ENCODE measurements at regions not wholly inside any gene's neighbourhood (a gene's known extent, or its start where the extent isn't known, plus 50 kb on each side); places are given as distances from the start of the nearest gene placed in this dataset.
"Not testable (repeated sequence)": the region's sequence is repeated elsewhere in the genome, so short reads cannot be mapped to it uniquely, and the experiment has no call there.

- H2BK120ac ChIP-seq (ENCODE audit: low read depth, low read length); H3K79me2 ChIP-seq (ENCODE audit: control insufficient read depth, insufficient read depth, low read length); H3K56ac ChIP-seq (ENCODE audit: low read length); H3K9ac ChIP-seq (ENCODE audit: low read length); H3K27ac ChIP-seq (ENCODE audit: low read depth, low read length); H3K4me3 ChIP-seq (ENCODE audit: low read length); H3K4ac ChIP-seq (ENCODE audit: low read depth, low read length); H3K36me3 ChIP-seq (ENCODE audit: control insufficient read depth, insufficient read depth, low read length); H4K8ac ChIP-seq (ENCODE audit: low read depth, low read length); H3K27me3 ChIP-seq (ENCODE audit: insufficient read depth, low read length, poor library complexity); H2AK5ac ChIP-seq (ENCODE audit: low read length); H3K23ac ChIP-seq (ENCODE audit: low read length); H2BK15ac ChIP-seq (replicated peaks; ENCODE audit: low read depth); H2BK5ac ChIP-seq (ENCODE audit: low read length); H4K5ac ChIP-seq (ENCODE audit: low read length); H3K79me1 ChIP-seq (ENCODE audit: low read length); H3K18ac ChIP-seq (ENCODE audit: low read length); H3K4me1 ChIP-seq (ENCODE audit: control insufficient read depth, low read depth, low read length); H3K4me2 ChIP-seq (ENCODE audit: low read length); DNase-seq: not testable (repeated sequence)
These were observed 70.9 kb upstream of the ZNF469 start for GRCh38 chr16:88311860-88312259.

- no peak overlapping the region for H3K18ac ChIP-seq (ENCODE audit: low read length)
- no peak overlapping the region for H4K8ac ChIP-seq (ENCODE audit: low read depth, low read length)
- H2BK120ac ChIP-seq (ENCODE audit: low read depth, low read length) = no peak overlapping the region
- no peak overlapping the region for H2BK15ac ChIP-seq (replicated peaks; ENCODE audit: low read depth)
- no peaks in the 10 kb centered on the region for H3K36me3 ChIP-seq (ENCODE audit: control insufficient read depth, insufficient read depth, low read length)
- H3K79me2 ChIP-seq (ENCODE audit: control insufficient read depth, insufficient read depth, low read length) = no peaks in the 10 kb centered on the region
- no peak for DNase-seq
- H3K4me3 ChIP-seq (ENCODE audit: low read length) = no peak overlapping the region
- no peaks in the 10 kb centered on the region for H3K4me1 ChIP-seq (ENCODE audit: control insufficient read depth, low read depth, low read length)
- H3K27me3 ChIP-seq (ENCODE audit: insufficient read depth, low read length, poor library complexity) = no peaks in the 10 kb centered on the region
- H4K5ac ChIP-seq (ENCODE audit: low read length) = no peak overlapping the region
- no peak overlapping the region for H3K9ac ChIP-seq (ENCODE audit: low read length)
- H2BK5ac ChIP-seq (ENCODE audit: low read length) = no peak overlapping the region
- H3K79me1 ChIP-seq (ENCODE audit: low read length) = no peaks in the 10 kb centered on the region
- H3K56ac ChIP-seq (ENCODE audit: low read length) = no peak overlapping the region
- no peak overlapping the region for H3K27ac ChIP-seq (ENCODE audit: low read depth, low read length)
- H3K4me2 ChIP-seq (ENCODE audit: low read length) = no peak overlapping the region
- no CpG with 5 or more reads among the region's 10 CpGs for WGBS (ENCODE audit: extremely low coverage, insufficient coverage, low lambda C conversion rate)
- H3K23ac ChIP-seq (ENCODE audit: low read length) = no peak overlapping the region
- no peak overlapping the region for H2AK5ac ChIP-seq (ENCODE audit: low read length)
- no peak overlapping the region for H3K4ac ChIP-seq (ENCODE audit: low read depth, low read length)
These were observed 70.0 kb upstream of the ZNF469 start for GRCh38 chr16:88312732-88313131.

GRCh38 chr16:88314991-88315542 lies 67.7 kb upstream of the ZNF469 start:
- H3K27me3 ChIP-seq (ENCODE audit: insufficient read depth, low read length, poor library complexity) = no peaks in the 10 kb centered on the region
- WGBS (ENCODE audit: extremely low coverage, insufficient coverage, low lambda C conversion rate) = no CpG with 5 or more reads among the region's 16 CpGs
- H3K23ac ChIP-seq (ENCODE audit: low read length) = no peak overlapping the region
- no peaks in the 10 kb centered on the region for H3K79me2 ChIP-seq (ENCODE audit: control insufficient read depth, insufficient read depth, low read length)
- H3K4ac ChIP-seq (ENCODE audit: low read depth, low read length) = no peak overlapping the region
- no peaks in the 10 kb centered on the region for H3K36me3 ChIP-seq (ENCODE audit: control insufficient read depth, insufficient read depth, low read length)
- no peak overlapping the region for H3K56ac ChIP-seq (ENCODE audit: low read length)
- no peak overlapping the region for H3K27ac ChIP-seq (ENCODE audit: low read depth, low read length)
- no peaks in the 10 kb centered on the region for H3K79me1 ChIP-seq (ENCODE audit: low read length)
- no peak overlapping the region for H3K4me2 ChIP-seq (ENCODE audit: low read length)
- no peak overlapping the region for H4K8ac ChIP-seq (ENCODE audit: low read depth, low read length)
- H3K18ac ChIP-seq (ENCODE audit: low read length) = no peak overlapping the region
- H2BK120ac ChIP-seq (ENCODE audit: low read depth, low read length) = no peak overlapping the region
- H2BK5ac ChIP-seq (ENCODE audit: low read length) = no peak overlapping the region
- DNase-seq = no peak
- no peak overlapping the region for H4K5ac ChIP-seq (ENCODE audit: low read length)
- no peak overlapping the region for H2BK15ac ChIP-seq (replicated peaks; ENCODE audit: low read depth)
- no peak overlapping the region for H3K9ac ChIP-seq (ENCODE audit: low read length)
- no peak overlapping the region for H3K4me3 ChIP-seq (ENCODE audit: low read length)
- no peaks in the 10 kb centered on the region for H3K4me1 ChIP-seq (ENCODE audit: control insufficient read depth, low read depth, low read length)
- H2AK5ac ChIP-seq (ENCODE audit: low read length) = no peak overlapping the region

DNA sequence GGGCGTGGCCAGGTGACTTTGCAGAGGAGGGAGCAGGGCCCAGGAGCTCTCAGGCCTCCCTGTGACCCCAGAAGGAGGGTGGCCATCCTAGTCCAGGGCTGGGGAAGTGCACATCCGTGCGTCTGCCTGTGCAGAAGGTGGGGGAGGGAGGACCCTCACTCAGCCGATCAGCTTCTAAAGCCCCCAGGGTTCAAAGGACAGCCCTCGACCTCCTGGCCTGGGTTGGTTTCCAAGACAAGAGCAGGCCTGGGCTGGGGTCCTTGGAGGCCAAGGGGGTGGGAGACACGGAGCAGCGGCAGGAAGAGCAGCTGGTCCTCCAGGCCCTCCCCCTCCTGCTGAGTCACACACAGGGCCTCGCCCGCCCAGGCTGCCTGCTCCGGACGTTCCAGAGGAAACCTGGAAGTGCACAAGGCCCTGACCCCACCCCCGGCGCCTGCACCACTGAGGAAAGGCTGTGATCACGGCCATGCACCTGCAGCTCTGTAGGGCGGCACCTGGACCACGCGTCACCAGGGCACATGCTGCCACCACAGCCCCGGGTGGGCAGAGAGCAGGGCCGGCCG lies 67.1 kb upstream of the ZNF469 start:
- Histone ChIP-seq H3K18ac (ENCODE audit: low read length) (no peak overlapping the region), H3K79me1 (ENCODE audit: low read length) (no peaks in the 10 kb centered on the region), H3K4me1 (ENCODE audit: control insufficient read depth, low read depth, low read length) (no peaks in the 10 kb centered on the region), H2BK15ac (replicated peaks; ENCODE audit: low read depth) (no peak overlapping the region), H3K4me2 (ENCODE audit: low read length) (no peak overlapping the region), H3K23ac (ENCODE audit: low read length) (no peak overlapping the region), H3K36me3 (ENCODE audit: control insufficient read depth, insufficient read depth, low read length) (no peaks in the 10 kb centered on the region), H3K9ac (ENCODE audit: low read length) (no peak overlapping the region), H3K27ac (ENCODE audit: low read depth, low read length) (no peak overlapping the region), H2BK120ac (ENCODE audit: low read depth, low read length) (no peak overlapping the region), H4K8ac (ENCODE audit: low read depth, low read length) (no peak overlapping the region), H2AK5ac (ENCODE audit: low read length) (no peak overlapping the region), H4K5ac (ENCODE audit: low read length) (no peak overlapping the region), H3K56ac (ENCODE audit: low read length) (no peak overlapping the region), H3K4ac (ENCODE audit: low read depth, low read length) (no peak overlapping the region), H2BK5ac (ENCODE audit: low read length) (no peak overlapping the region), H3K4me3 (ENCODE audit: low read length) (no peak overlapping the region), H3K27me3 (ENCODE audit: insufficient read depth, low read length, poor library complexity) (no peaks in the 10 kb centered on the region), H3K79me2 (ENCODE audit: control insufficient read depth, insufficient read depth, low read length) (no peaks in the 10 kb centered on the region)
- no CpG with 5 or more reads among the region's 20 CpGs for WGBS (ENCODE audit: extremely low coverage, insufficient coverage, low lambda C conversion rate)
- peak; percentile 29 for DNase-seq

- H3K36me3 ChIP-seq (ENCODE audit: control insufficient read depth, insufficient read depth, low read length) = no peaks in the 10 kb centered on the region
- no peak overlapping the region for H3K9ac ChIP-seq (ENCODE audit: low read length)
- H4K5ac ChIP-seq (ENCODE audit: low read length) = no peak overlapping the region
- no peak overlapping the region for H4K8ac ChIP-seq (ENCODE audit: low read depth, low read length)
- H3K4me1 ChIP-seq (ENCODE audit: control insufficient read depth, low read depth, low read length) = no peaks in the 10 kb centered on the region
- H3K56ac ChIP-seq (ENCODE audit: low read length) = no peak overlapping the region
- no peak overlapping the region for H3K4me2 ChIP-seq (ENCODE audit: low read length)
- H2BK5ac ChIP-seq (ENCODE audit: low read length) = no peak overlapping the region
- no peaks in the 10 kb centered on the region for H3K79me1 ChIP-seq (ENCODE audit: low read length)
- H3K18ac ChIP-seq (ENCODE audit: low read length) = no peak overlapping the region
- H2BK120ac ChIP-seq (ENCODE audit: low read depth, low read length) = no peak overlapping the region
- WGBS (ENCODE audit: extremely low coverage, insufficient coverage, low lambda C conversion rate) = no CpG with 5 or more reads among the region's 17 CpGs
- H3K4me3 ChIP-seq (ENCODE audit: low read length) = no peak overlapping the region
- H3K23ac ChIP-seq (ENCODE audit: low read length) = no peak overlapping the region
- H2AK5ac ChIP-seq (ENCODE audit: low read length) = no peak overlapping the region
- no peaks in the 10 kb centered on the region for H3K79me2 ChIP-seq (ENCODE audit: control insufficient read depth, insufficient read depth, low read length)
- H2BK15ac ChIP-seq (replicated peaks; ENCODE audit: low read depth) = no peak overlapping the region
- H3K4ac ChIP-seq (ENCODE audit: low read depth, low read length) = no peak overlapping the region
- H3K27ac ChIP-seq (ENCODE audit: low read depth, low read length) = no peak overlapping the region
- no peaks in the 10 kb centered on the region for H3K27me3 ChIP-seq (ENCODE audit: insufficient read depth, low read length, poor library complexity)
- DNase-seq = no peak
These were observed 66.6 kb upstream of the ZNF469 start for GRCh38 chr16:88316151-88316550.

DNA sequence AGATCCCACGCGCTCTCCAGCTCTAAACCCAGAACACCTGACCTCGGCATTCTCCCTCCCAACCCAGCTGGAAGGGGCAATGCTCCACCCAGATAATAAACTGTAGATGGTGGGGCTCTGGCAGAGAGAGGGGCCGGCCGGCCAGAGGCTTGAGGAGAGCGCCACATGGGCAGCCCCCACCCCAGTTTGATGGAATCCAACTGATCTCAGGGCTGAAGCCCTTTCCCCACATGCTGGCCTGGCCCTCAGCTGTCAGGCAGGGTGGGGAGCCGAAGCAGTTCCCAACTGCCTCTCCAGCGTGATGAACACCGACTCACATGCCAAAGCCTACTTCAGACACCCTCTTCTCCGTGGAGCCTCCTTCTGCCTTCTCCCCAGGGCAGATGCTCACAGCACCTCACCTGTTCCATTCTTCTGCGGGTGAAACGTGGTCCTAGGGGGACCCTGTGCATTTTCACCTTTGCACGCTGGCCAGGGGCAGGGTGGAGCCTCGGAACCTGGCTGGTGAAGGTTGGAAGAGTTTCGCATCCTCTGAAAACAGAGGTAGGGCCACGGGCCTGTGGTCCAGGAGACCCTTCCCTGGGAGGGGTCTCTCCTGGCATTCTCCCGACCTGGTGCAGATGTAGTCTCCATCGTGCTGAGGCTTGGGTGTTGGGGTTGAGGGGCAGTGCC lies 65.7 kb upstream of the ZNF469 start:
- H2AK5ac ChIP-seq (ENCODE audit: low read length) = no peak overlapping the region
- no peak overlapping the region for H4K5ac ChIP-seq (ENCODE audit: low read length)
- no peak overlapping the region for H3K4me3 ChIP-seq (ENCODE audit: low read length)
- WGBS (ENCODE audit: extremely low coverage, insufficient coverage, low lambda C conversion rate) = no CpG with 5 or more reads among the region's 18 CpGs
- no peaks in the 10 kb centered on the region for H3K27me3 ChIP-seq (ENCODE audit: insufficient read depth, low read length, poor library complexity)
- H3K79me2 ChIP-seq (ENCODE audit: control insufficient read depth, insufficient read depth, low read length) = no peaks in the 10 kb centered on the region
- no peak overlapping the region for H2BK5ac ChIP-seq (ENCODE audit: low read length)
- no peak overlapping the region for H3K4ac ChIP-seq (ENCODE audit: low read depth, low read length)
- no peak for DNase-seq
- no peak overlapping the region for H3K4me2 ChIP-seq (ENCODE audit: low read length)
- no peak overlapping the region for H3K9ac ChIP-seq (ENCODE audit: low read length)
- H2BK15ac ChIP-seq (replicated peaks; ENCODE audit: low read depth) = no peak overlapping the region
- no peak overlapping the region for H2BK120ac ChIP-seq (ENCODE audit: low read depth, low read length)
- H3K79me1 ChIP-seq (ENCODE audit: low read length) = no peaks in the 10 kb centered on the region
- H3K18ac ChIP-seq (ENCODE audit: low read length) = no peak overlapping the region
- H4K8ac ChIP-seq (ENCODE audit: low read depth, low read length) = no peak overlapping the region
- no peak overlapping the region for H3K23ac ChIP-seq (ENCODE audit: low read length)
- no peaks in the 10 kb centered on the region for H3K4me1 ChIP-seq (ENCODE audit: control insufficient read depth, low read depth, low read length)
- H3K27ac ChIP-seq (ENCODE audit: low read depth, low read length) = no peak overlapping the region
- no peaks in the 10 kb centered on the region for H3K36me3 ChIP-seq (ENCODE audit: control insufficient read depth, insufficient read depth, low read length)
- H3K56ac ChIP-seq (ENCODE audit: low read length) = no peak overlapping the region
